Skeletal muscle cell (primary cell): ENCODE measurements at regions not wholly inside any gene's neighbourhood (a gene's known extent, or its start where the extent isn't known, plus 50 kb on each side); places are given as distances from the start of the nearest gene placed in this dataset.

ENCODE experiments used
- DNase-seq: peaks from one replicate; pipeline ENCODE4 v3.0.0-alpha.2; 2010; ENCODE audit warnings: low read depth
- H3K4me3 ChIP-seq: 2 replicates; pipeline ENCODE4 v1.5.1; 2011; ENCODE audit warnings: low read depth, mild to moderate bottlenecking, control low read depth, low read length, moderate library complexity

DNA sequence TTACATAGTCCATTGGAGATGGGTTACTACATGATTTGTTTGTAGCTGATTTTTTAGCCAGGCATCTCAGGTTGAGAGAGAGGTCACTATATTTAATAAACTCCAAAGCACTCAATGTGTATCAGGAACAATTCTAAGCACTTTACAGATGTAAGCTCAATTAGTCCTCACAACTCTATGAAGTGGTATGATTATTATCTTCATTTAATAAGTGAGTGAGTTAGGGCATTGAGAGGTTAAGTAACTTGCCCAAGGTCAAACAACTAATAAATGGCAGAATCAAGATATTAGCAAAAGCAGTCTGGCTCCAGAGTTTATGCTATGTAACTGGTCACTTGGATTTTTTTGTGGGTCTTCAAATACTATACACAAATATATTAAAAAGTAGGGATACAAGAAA is 56.3 kb upstream of the ABI3BP start:
- no peak for DNase-seq
- no peak overlapping the region for H3K4me3 ChIP-seq

- DNase-seq: no peak
- H3K4me3 ChIP-seq: no peak overlapping the region
These were observed 50.5 kb upstream of the ABI3BP start for GRCh38 chr3:101043687-101044078.

GRCh38 chr3:101042996-101043686 is 49.9 kb upstream of the ABI3BP start:
- DNase-seq: peak; percentile 60
- H3K4me3 ChIP-seq: no peak overlapping the region
